ENCODE measurements at regions not wholly inside any gene's neighbourhood (a gene's known extent, or its start where the extent isn't known, plus 50 kb on each side); places are given as distances from the start of the nearest gene placed in this dataset.

- Histone ChIP-seq H3K4me2 (ENCODE audit: insufficient read depth, low read length) (no peak overlapping the region), H3K9me3 (replicated peaks; ENCODE audit: control insufficient read depth, insufficient read depth, low read length) (no peaks in the 10 kb centered on the region), H4K20me1 (replicated peaks; ENCODE audit: control insufficient read depth, extremely low read depth, insufficient read depth, low read length) (no peaks in the 10 kb centered on the region), H3K27me3 (ENCODE audit: control insufficient read depth in 2 of 2, insufficient read depth in 2 of 2, low read length in 2 of 2) (peaks cover 0 to under 1% of the 10 kb centered on the region in 2 experiments), H3K36me3 (ENCODE audit: control insufficient read depth in 2 of 2, extremely low read depth in 1 of 2, insufficient read depth in 2 of 2, low read length in 2 of 2) (no peaks in the 10 kb centered on the region), H3K4me3 (replicated peaks in 1 of 3; ENCODE audit: insufficient read depth in 1 of 3, low read depth in 1 of 3, low read length in 3 of 3) (no peak overlapping the region), H2AFZ (ENCODE audit: low read depth, low read length) (no peak overlapping the region), H3K27ac (ENCODE audit: insufficient read depth, low read depth, low read length) (no peak overlapping the region), H3K4me1 (ENCODE audit: control insufficient read depth, extremely low read depth, insufficient read depth, low read length) (peaks cover 4% of the 10 kb centered on the region), H3K9me1 (replicated peaks; ENCODE audit: control insufficient read depth, extremely low read depth, insufficient read depth, low read length) (no peaks in the 10 kb centered on the region), H3K9ac (replicated peaks; ENCODE audit: extremely low read depth, insufficient read depth, low read length) (no peak overlapping the region), H3K79me2 (ENCODE audit: control insufficient read depth, insufficient read depth, low read length) (no peaks in the 10 kb centered on the region)
- TF ChIP-seq JUN (IDR thresholded peaks at IDR 0.05; ENCODE audit: borderline replicate concordance, insufficient read depth, insufficient read length, low read depth) (no peak), GATA2 (IDR thresholded peaks at IDR 0.05; ENCODE audit: insufficient read depth, insufficient read length, low read depth, low read length) (no peak), POLR2AphosphoS5 (IDR thresholded peaks at IDR 0.05; ENCODE audit: insufficient read depth, low read depth, low read length) (no peak), CTCF (IDR thresholded peaks at IDR 0.05; ENCODE audit: extremely low read depth in 1 of 2, insufficient read depth in 1 of 2, low read depth in 1 of 2, low read length in 2 of 2) (no peak), MAX (IDR thresholded peaks at IDR 0.05; ENCODE audit: insufficient read depth, insufficient read length) (no peak), FOS (IDR thresholded peaks at IDR 0.05; ENCODE audit: borderline replicate concordance, insufficient read depth, low read length) (no peak), EZH2 (IDR thresholded peaks at IDR 0.05; ENCODE audit: borderline replicate concordance, low read depth, low read length, severe bottlenecking) (no peak), MYC (IDR thresholded peaks at IDR 0.05; ENCODE audit: low read depth, low read length) (no peak), POLR2A (IDR thresholded peaks at IDR 0.05; ENCODE audit: low read depth, low read length) (no peak)
- DNase-seq (ENCODE audit: low read depth, low spot score) (no peak), FAIRE-seq (no peak)
- ChIA-PET CTCF (interaction anchor here (0.9 kb wide), 1 partner anchor 20 kb away, joined by 3 read pairs; no protein-coding TSS in a partner anchor), POLR2A (no interaction called here)
- dilution Hi-C loops (cut with MboI; ENCODE audit: extremely low pct_ligation_motif_present, low sequenced_read_pairs): no loop called here
- intact Hi-C loops (cut with micrococcal nuclease): loop anchor here (10.0 kb wide), 1 partner anchor 561 kb away; no protein-coding TSS in a partner anchor
- no TSS peak for BruUV-seq (replicated peaks)
Observed at GRCh38 chr7:101736084-101736483, 81.3 kb upstream of the CUX1 start.
